ENCODE measurements at regions not wholly inside any gene's neighbourhood (a gene's known extent, or its start where the extent isn't known, plus 50 kb on each side); places are given as distances from the start of the nearest gene placed in this dataset.

GRCh38 chr1:178020968-178021640 is 51.2 kb upstream of the SEC16B start:
- H3K4me1 ChIP-seq (ENCODE audit: low read length) = no peaks in the 10 kb centered on the region

DNA sequence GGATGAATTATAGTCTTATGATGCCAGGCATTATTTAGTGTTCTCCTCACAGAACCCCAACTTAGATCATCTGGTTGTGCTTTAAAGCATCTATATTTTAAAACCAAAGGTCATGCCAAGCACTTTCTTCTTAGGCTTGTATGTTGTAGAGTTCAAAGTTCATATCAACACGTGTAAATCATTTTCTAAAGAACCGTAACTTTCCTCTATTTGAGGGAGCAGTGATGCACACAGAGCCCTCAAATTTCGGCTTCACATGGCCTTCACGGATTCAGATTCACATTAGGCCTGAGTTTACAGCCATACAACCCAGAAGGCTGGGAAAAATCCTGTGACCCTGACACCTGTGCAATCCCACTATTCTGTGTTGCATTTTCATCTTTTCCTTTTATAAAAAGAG is 52.1 kb upstream of the SEC16B start:
- H2AFZ ChIP-seq (ENCODE audit: low read length) = no peak overlapping the region
- H3K27me3 ChIP-seq (replicated peaks; ENCODE audit: insufficient read depth, low read length) = no peaks in the 10 kb centered on the region
- TF ChIP-seq EZH2phosphoT487 (IDR thresholded peaks at IDR 0.05; ENCODE audit: low read length) (no peak), EZH2 (optimal IDR thresholded peaks at IDR 0.05; ENCODE audit: low read depth, low read length) (no peak)
- TF ChIP-seq, protein P1, sequence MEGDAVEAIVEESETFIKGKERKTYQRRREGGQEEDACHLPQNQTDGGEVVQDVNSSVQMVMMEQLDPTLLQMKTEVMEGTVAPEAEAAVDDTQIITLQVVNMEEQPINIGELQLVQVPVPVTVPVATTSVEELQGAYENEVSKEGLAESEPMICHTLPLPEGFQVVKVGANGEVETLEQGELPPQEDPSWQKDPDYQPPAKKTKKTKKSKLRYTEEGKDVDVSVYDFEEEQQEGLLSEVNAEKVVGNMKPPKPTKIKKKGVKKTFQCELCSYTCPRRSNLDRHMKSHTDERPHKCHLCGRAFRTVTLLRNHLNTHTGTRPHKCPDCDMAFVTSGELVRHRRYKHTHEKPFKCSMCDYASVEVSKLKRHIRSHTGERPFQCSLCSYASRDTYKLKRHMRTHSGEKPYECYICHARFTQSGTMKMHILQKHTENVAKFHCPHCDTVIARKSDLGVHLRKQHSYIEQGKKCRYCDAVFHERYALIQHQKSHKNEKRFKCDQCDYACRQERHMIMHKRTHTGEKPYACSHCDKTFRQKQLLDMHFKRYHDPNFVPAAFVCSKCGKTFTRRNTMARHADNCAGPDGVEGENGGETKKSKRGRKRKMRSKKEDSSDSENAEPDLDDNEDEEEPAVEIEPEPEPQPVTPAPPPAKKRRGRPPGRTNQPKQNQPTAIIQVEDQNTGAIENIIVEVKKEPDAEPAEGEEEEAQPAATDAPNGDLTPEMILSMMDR (IDR thresholded peaks at IDR 0.05; ENCODE audit: low read length) = no peak
- no peaks in the 10 kb centered on the region for H3K36me3 ChIP-seq (replicated peaks; ENCODE audit: insufficient read depth, low read length)
- no peak overlapping the region for H3K4me2 ChIP-seq (ENCODE audit: low read depth, low read length)
- no peaks in the 10 kb centered on the region for H3K9me3 ChIP-seq (replicated peaks; ENCODE audit: insufficient read depth, low read length)
- H3K9ac ChIP-seq (ENCODE audit: low read length) = no peak overlapping the region
- H3K4me3 ChIP-seq (ENCODE audit: low read length) = no peak overlapping the region
- DNase-seq = no peak
- no peaks in the 10 kb centered on the region for H3K4me1 ChIP-seq (ENCODE audit: low read length)
- H3F3A ChIP-seq (ENCODE audit: insufficient read depth, low read length) = no peaks in the 10 kb centered on the region
- no peak overlapping the region for H3K27ac ChIP-seq (ENCODE audit: low read length)
- H4K20me1 ChIP-seq (ENCODE audit: insufficient read depth, low read length) = no peaks in the 10 kb centered on the region
- no peaks in the 10 kb centered on the region for H3K9me2 ChIP-seq (replicated peaks; ENCODE audit: insufficient read depth, low read length)
- no peaks in the 10 kb centered on the region for H3K79me2 ChIP-seq (ENCODE audit: low read length)

More at GRCh38 chr1:178020968-178021640, 51.2 kb upstream of the SEC16B start:
- TF ChIP-seq, protein P1 (IDR thresholded peaks at IDR 0.05; ENCODE audit: low read length) = no peak
- TF ChIP-seq EZH2phosphoT487 (IDR thresholded peaks at IDR 0.05; ENCODE audit: low read length) (no peak), EZH2 (optimal IDR thresholded peaks at IDR 0.05; ENCODE audit: low read depth, low read length) (no peak)
- H4K20me1 ChIP-seq (ENCODE audit: insufficient read depth, low read length) = no peaks in the 10 kb centered on the region
- H3K27me3 ChIP-seq (replicated peaks; ENCODE audit: insufficient read depth, low read length) = no peaks in the 10 kb centered on the region
- no peaks in the 10 kb centered on the region for H3K9me3 ChIP-seq (replicated peaks; ENCODE audit: insufficient read depth, low read length)
- H3K9me2 ChIP-seq (replicated peaks; ENCODE audit: insufficient read depth, low read length) = no peaks in the 10 kb centered on the region
- H2AFZ ChIP-seq (ENCODE audit: low read length) = no peak overlapping the region
- H3K27ac ChIP-seq (ENCODE audit: low read length) = no peak overlapping the region
- no peak overlapping the region for H3K4me3 ChIP-seq (ENCODE audit: low read length)
- no peaks in the 10 kb centered on the region for H3K36me3 ChIP-seq (replicated peaks; ENCODE audit: insufficient read depth, low read length)
- H3K9ac ChIP-seq (ENCODE audit: low read length) = no peak overlapping the region
- H3K4me2 ChIP-seq (ENCODE audit: low read depth, low read length) = no peak overlapping the region
- no peaks in the 10 kb centered on the region for H3K79me2 ChIP-seq (ENCODE audit: low read length)
- H3F3A ChIP-seq (ENCODE audit: insufficient read depth, low read length) = no peaks in the 10 kb centered on the region
- no peak for DNase-seq

DNA sequence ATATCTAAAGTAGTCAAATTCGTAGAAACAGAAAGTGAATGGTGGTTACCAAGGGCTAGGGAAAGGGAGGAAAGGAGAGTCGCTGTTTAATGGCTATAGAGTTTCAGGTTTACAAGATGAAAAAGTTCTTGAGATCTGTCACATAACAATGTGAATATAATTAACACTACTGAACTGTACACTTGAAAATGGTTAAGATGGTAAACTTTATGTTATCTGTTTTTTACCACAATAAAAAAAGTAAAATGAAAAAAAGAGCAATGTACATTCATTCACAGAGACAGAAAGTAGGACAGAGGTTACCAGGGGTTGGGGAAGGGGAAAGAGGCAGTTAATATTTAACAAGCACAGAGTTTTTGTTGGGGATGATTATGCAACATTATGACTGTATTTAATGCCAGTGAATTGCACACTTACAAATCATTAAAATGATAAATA is 53.3 kb upstream of the SEC16B start:
- H3K9me3 ChIP-seq (replicated peaks; ENCODE audit: insufficient read depth, low read length) = no peaks in the 10 kb centered on the region
- no peak overlapping the region for H3K4me3 ChIP-seq (ENCODE audit: low read length)
- H3F3A ChIP-seq (ENCODE audit: insufficient read depth, low read length) = no peaks in the 10 kb centered on the region
- no peaks in the 10 kb centered on the region for H4K20me1 ChIP-seq (ENCODE audit: insufficient read depth, low read length)
- no peak overlapping the region for H3K9ac ChIP-seq (ENCODE audit: low read length)
- H3K4me1 ChIP-seq (ENCODE audit: low read length) = no peaks in the 10 kb centered on the region
- no peak overlapping the region for H3K27ac ChIP-seq (ENCODE audit: low read length)
- no peaks in the 10 kb centered on the region for H3K27me3 ChIP-seq (replicated peaks; ENCODE audit: insufficient read depth, low read length)
- no peak overlapping the region for H2AFZ ChIP-seq (ENCODE audit: low read length)
- H3K36me3 ChIP-seq (replicated peaks; ENCODE audit: insufficient read depth, low read length) = no peaks in the 10 kb centered on the region
- TF ChIP-seq, protein P1 (IDR thresholded peaks at IDR 0.05; ENCODE audit: low read length) = no peak
- no peak for TF ChIP-seq EZH2 (optimal IDR thresholded peaks at IDR 0.05; ENCODE audit: low read depth, low read length)
- no peak for TF ChIP-seq EZH2phosphoT487 (IDR thresholded peaks at IDR 0.05; ENCODE audit: low read length)
- H3K79me2 ChIP-seq (ENCODE audit: low read length) = no peaks in the 10 kb centered on the region
- no peak overlapping the region for H3K4me2 ChIP-seq (ENCODE audit: low read depth, low read length)
- H3K9me2 ChIP-seq (replicated peaks; ENCODE audit: insufficient read depth, low read length) = no peaks in the 10 kb centered on the region
- no peak for DNase-seq
